Astrocyte (in vitro differentiated cells and primary cell): ENCODE measurements at regions not wholly inside any gene's neighbourhood (a gene's known extent, or its start where the extent isn't known, plus 50 kb on each side); places are given as distances from the start of the nearest gene placed in this dataset.

Experiments used
- DNase-seq: peaks from one replicate; pipeline ENCODE4 v3.0.0-alpha.2; 2010; ENCODE audit warnings: low read depth
- FAIRE-seq: peaks from 2 replicates; lab custom pipeline; 2011; peaks lifted over from hg19 to GRCh38; lab: Jason Lieb, UNC
- H2AFZ ChIP-seq: 2 replicates; pipeline ENCODE4 v1.6.0; 2012; ENCODE audit warnings: low read depth, low read length, inconsistent platforms
- H3K27ac ChIP-seq: 2 replicates; pipeline ENCODE4 v1.5.1; 2011; ENCODE audit warnings: low read depth, low read length, inconsistent platforms
- H3K27me3 ChIP-seq: 2 replicates; pipeline ENCODE4 v1.6.0; 2011; ENCODE audit warnings: low read length, inconsistent platforms; ENCODE audit not compliant: insufficient read depth
- H3K36me3 ChIP-seq: 2 replicates; pipeline ENCODE4 v1.5.1; 2011; ENCODE audit warnings: low read length, inconsistent platforms; ENCODE audit not compliant: insufficient read depth
- H3K4me1 ChIP-seq: 2 replicates; pipeline ENCODE4 v1.5.1; 2011; ENCODE audit warnings: low read length, inconsistent platforms; ENCODE audit not compliant: insufficient read depth
- H3K4me2 ChIP-seq: 2 replicates; pipeline ENCODE4 v1.6.0; 2012; ENCODE audit warnings: low read length, inconsistent platforms
- H3K4me3 ChIP-seq: 2 replicates; pipeline ENCODE4 v1.5.1; 2011; ENCODE audit warnings: low read depth, mild to moderate bottlenecking, low read length, inconsistent platforms; ENCODE audit not compliant: insufficient read depth
- H3K79me2 ChIP-seq: 2 replicates; pipeline ENCODE4 v1.6.0; 2012; ENCODE audit warnings: mild to moderate bottlenecking, low read length, inconsistent platforms; ENCODE audit not compliant: insufficient read depth
- H3K9ac ChIP-seq: 2 replicates; pipeline ENCODE4 v1.6.0; 2012; ENCODE audit warnings: mild to moderate bottlenecking, low read length, inconsistent platforms
- H3K9me3 ChIP-seq: 2 replicates; pipeline ENCODE4 v1.5.1; 2012; ENCODE audit warnings: low read depth, mild to moderate bottlenecking, low read length, inconsistent platforms; ENCODE audit not compliant: insufficient read depth
- H4K20me1 ChIP-seq: 2 replicates; pipeline ENCODE4 v1.6.0; 2012; ENCODE audit warnings: low read length, inconsistent platforms; ENCODE audit not compliant: insufficient read depth
- H3K27ac Mint-ChIP-seq: one replicate; pipeline ENCODE4 v1.8.0; 2021; ENCODE audit warnings: mild to moderate bottlenecking, mixed read lengths; ENCODE audit not compliant: unreplicated experiment
- H3K27me3 Mint-ChIP-seq: one replicate; pipeline ENCODE4 v1.8.0; 2021; ENCODE audit warnings: low read depth, mixed read lengths; ENCODE audit not compliant: unreplicated experiment
- H3K36me3 Mint-ChIP-seq: one replicate; pipeline ENCODE4 v1.8.0; 2021; ENCODE audit warnings: low read depth, mixed read lengths; ENCODE audit not compliant: unreplicated experiment
- H3K4me1 Mint-ChIP-seq: one replicate; pipeline ENCODE4 v1.8.0; 2021; ENCODE audit warnings: low read depth, mixed read lengths; ENCODE audit not compliant: unreplicated experiment
- H3K4me3 Mint-ChIP-seq: one replicate; pipeline ENCODE4 v1.8.0; 2021; ENCODE audit warnings: mild to moderate bottlenecking, moderate library complexity, mixed read lengths; ENCODE audit not compliant: unreplicated experiment
- H3K9me3 Mint-ChIP-seq: one replicate; pipeline ENCODE4 v1.8.0; 2021; ENCODE audit warnings: mild to moderate bottlenecking, mixed read lengths; ENCODE audit not compliant: unreplicated experiment
- EZH2 ChIP-seq: IDR thresholded peaks from 2 replicates; pipeline ENCODE4 v1.6.1; 2012; ENCODE audit warnings: mild to moderate bottlenecking, low read length, inconsistent platforms; ENCODE audit not compliant: insufficient read depth
- TF ChIP-seq, protein P1 (sequence below): IDR thresholded peaks from 2 replicates; pipeline ENCODE4 v1.5.1; 2011; ENCODE audit warnings: low read depth, mild to moderate bottlenecking, inconsistent platforms, low read length, moderate library complexity; ENCODE audit not compliant: insufficient read depth

DNA sequence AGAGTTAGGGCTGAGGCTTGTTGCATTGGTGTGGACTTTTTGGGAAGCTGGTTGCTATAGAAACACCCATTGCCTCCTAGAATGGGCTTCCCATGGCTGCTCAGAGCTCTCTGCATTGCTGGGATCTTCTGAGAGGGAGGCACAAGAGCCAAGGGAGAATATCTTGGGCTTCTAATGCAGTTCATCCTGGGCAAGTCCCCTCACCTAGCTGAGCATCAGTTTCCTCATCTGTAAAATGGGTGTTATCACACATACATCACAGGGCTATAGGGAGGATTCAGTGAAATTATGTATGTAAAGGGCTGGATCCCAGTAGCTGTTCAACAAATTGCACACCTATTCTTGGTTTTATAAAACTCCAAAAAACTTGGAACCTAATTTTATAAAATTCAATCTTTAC lies 106.1 kb upstream of the ALDH1B1 start:
- DNase-seq (no peak), FAIRE-seq (no peak)
- H3K4me1 Mint-ChIP-seq = peaks cover 11% of the 10 kb centered on the region
- H3K4me3 ChIP-seq = no peak overlapping the region
- peaks cover 31% of the 10 kb centered on the region for H3K27me3 Mint-ChIP-seq
- H3K4me1 ChIP-seq = no peaks in the 10 kb centered on the region
- H3K36me3 Mint-ChIP-seq = peaks cover 3% of the 10 kb centered on the region
- no peaks in the 10 kb centered on the region for H3K36me3 ChIP-seq
- H3K9me3 ChIP-seq = peaks cover 2% of the 10 kb centered on the region
- no peak overlapping the region for H3K27ac Mint-ChIP-seq
- H3K79me2 ChIP-seq = no peaks in the 10 kb centered on the region
- no peak overlapping the region for H3K4me3 Mint-ChIP-seq
- H3K27ac ChIP-seq = no peak overlapping the region
- no peak overlapping the region for H2AFZ ChIP-seq
- H4K20me1 ChIP-seq = no peaks in the 10 kb centered on the region
- H3K9ac ChIP-seq = no peak overlapping the region
- peaks cover 6% of the 10 kb centered on the region for H3K9me3 Mint-ChIP-seq
- no peak overlapping the region for H3K4me2 ChIP-seq
- TF ChIP-seq, protein P1, sequence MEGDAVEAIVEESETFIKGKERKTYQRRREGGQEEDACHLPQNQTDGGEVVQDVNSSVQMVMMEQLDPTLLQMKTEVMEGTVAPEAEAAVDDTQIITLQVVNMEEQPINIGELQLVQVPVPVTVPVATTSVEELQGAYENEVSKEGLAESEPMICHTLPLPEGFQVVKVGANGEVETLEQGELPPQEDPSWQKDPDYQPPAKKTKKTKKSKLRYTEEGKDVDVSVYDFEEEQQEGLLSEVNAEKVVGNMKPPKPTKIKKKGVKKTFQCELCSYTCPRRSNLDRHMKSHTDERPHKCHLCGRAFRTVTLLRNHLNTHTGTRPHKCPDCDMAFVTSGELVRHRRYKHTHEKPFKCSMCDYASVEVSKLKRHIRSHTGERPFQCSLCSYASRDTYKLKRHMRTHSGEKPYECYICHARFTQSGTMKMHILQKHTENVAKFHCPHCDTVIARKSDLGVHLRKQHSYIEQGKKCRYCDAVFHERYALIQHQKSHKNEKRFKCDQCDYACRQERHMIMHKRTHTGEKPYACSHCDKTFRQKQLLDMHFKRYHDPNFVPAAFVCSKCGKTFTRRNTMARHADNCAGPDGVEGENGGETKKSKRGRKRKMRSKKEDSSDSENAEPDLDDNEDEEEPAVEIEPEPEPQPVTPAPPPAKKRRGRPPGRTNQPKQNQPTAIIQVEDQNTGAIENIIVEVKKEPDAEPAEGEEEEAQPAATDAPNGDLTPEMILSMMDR = no peak
- TF ChIP-seq EZH2 = no peak
- peaks cover 12% of the 10 kb centered on the region for H3K27me3 ChIP-seq

DNA sequence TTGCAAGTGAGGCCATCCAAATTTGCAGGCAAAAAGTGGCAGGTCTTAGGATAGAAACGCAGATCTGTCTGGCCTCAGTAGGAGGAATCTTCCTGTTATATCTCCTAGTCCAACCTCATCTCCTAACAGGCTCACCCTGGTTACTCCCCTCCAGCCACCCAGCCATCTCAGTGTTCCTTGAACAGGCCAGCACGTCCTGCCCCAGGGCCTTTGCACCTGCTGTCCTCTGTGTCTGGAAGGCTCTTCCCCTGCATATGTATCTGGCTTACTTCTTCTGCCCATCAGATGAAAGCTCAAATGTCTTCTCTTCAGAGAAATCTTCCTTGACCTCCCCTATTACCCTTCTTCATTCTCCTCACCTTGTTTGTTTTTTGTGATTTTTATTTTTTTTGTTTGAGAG lies 107.3 kb upstream of the ALDH1B1 start:
- no peaks in the 10 kb centered on the region for H3K36me3 Mint-ChIP-seq
- TF ChIP-seq, protein P1 = no peak
- no peak for TF ChIP-seq EZH2
- no peak overlapping the region for H3K4me2 ChIP-seq

DNA sequence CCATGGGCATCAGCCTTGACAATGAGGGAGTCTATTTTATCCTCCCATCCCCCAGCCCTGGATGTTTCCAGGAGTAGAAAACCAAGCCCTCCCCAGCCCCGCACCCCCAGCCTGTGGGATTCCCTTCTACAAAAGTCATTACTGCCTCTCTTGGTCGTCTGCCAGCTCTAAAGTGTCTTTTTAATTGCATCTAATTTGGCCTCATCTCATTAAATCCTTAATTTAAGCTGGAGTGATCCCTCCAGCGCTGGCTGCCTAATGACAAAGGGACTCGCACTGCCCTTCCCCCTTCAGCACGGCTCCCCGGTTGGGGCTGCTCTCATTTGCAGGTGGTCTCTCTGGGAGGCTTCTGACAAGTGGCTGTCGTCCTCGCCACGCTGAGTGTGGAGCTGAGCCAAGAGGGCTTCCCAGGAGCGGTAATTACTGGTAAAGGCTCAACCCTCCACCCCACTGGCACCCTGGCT lies 107.9 kb upstream of the ALDH1B1 start:
- Mint-ChIP-seq H3K27ac (no peak overlapping the region), H3K4me1 (peaks cover 11% of the 10 kb centered on the region), H3K27me3 (peaks cover 33% of the 10 kb centered on the region), H3K36me3 (no peaks in the 10 kb centered on the region), H3K9me3 (no peaks in the 10 kb centered on the region), H3K4me3 (no peak overlapping the region)
- Histone ChIP-seq H3K4me2 (no peak overlapping the region), H2AFZ (no peak overlapping the region), H3K27ac (no peak overlapping the region), H3K4me3 (no peak overlapping the region), H3K9ac (no peak overlapping the region), H3K79me2 (no peaks in the 10 kb centered on the region), H3K4me1 (no peaks in the 10 kb centered on the region), H3K36me3 (no peaks in the 10 kb centered on the region), H3K27me3 (peaks cover 12% of the 10 kb centered on the region), H3K9me3 (no peaks in the 10 kb centered on the region), H4K20me1 (no peaks in the 10 kb centered on the region)
- no peak for FAIRE-seq
- no peak for DNase-seq
- TF ChIP-seq, protein P1 = no peak
- no peak for TF ChIP-seq EZH2

More for the DNA sequence above, 107.3 kb upstream of the ALDH1B1 start:
- no peak for DNase-seq
- no peak overlapping the region for H3K4me3 ChIP-seq
- no peaks in the 10 kb centered on the region for H3K79me2 ChIP-seq
- H3K27ac Mint-ChIP-seq = no peak overlapping the region
- H3K27me3 ChIP-seq = peaks cover 12% of the 10 kb centered on the region
- no peak overlapping the region for H3K27ac ChIP-seq
- peaks cover 11% of the 10 kb centered on the region for H3K4me1 Mint-ChIP-seq
- H3K9ac ChIP-seq = no peak overlapping the region
- H3K36me3 ChIP-seq = no peaks in the 10 kb centered on the region
- no peak overlapping the region for H2AFZ ChIP-seq
- no peak overlapping the region for H3K4me3 Mint-ChIP-seq
- peaks cover 37% of the 10 kb centered on the region for H3K27me3 Mint-ChIP-seq
- no peaks in the 10 kb centered on the region for H3K9me3 Mint-ChIP-seq
- no peaks in the 10 kb centered on the region for H3K9me3 ChIP-seq
- no peaks in the 10 kb centered on the region for H3K4me1 ChIP-seq
- FAIRE-seq = no peak
- no peaks in the 10 kb centered on the region for H4K20me1 ChIP-seq
